ENCODE measurements at regions not wholly inside any gene's neighbourhood (a gene's known extent, or its start where the extent isn't known, plus 50 kb on each side); places are given as distances from the start of the nearest gene placed in this dataset.

DNA sequence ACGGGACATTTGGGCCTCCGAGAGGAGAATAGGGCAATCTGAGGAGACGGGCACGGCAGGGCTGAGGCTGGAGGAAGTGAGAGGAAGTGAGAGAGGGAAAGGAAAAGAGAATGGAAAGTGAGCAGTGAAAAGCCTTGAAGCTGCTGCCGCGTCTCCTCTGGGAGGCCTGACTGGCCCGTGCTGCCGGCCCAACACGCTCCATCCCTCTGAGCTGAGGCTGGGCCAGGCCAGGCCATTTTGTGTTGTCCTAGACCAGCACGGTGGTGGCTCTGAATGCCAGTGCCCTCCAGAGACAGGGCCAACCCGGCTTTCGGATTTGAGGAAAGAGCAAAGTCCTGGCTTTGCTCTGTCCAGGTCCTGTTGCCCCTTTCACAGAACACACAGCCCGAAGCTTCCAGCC is 361.1 kb upstream of the SHH start:
- ATAC-seq (no peak), DNase-seq (no peak)
- Histone ChIP-seq H3K4me3 (ENCODE audit: low read length) (no peak overlapping the region), H3K27ac (ENCODE audit: low read length) (no peak overlapping the region), H3K9me3 (ENCODE audit: control insufficient read depth, insufficient read depth, low read length) (no peaks in the 10 kb centered on the region), H3K4me1 (ENCODE audit: control insufficient read depth, insufficient read depth, low read length) (no peaks in the 10 kb centered on the region), H3K36me3 (ENCODE audit: control insufficient read depth, insufficient read depth, low read length) (no peaks in the 10 kb centered on the region), H3K27me3 (ENCODE audit: control insufficient read depth, insufficient read depth, low read length) (no peaks in the 10 kb centered on the region)
- Mint-ChIP-seq H3K27me3 (ENCODE audit: low read depth in 2 of 2) (peaks cover 0 to 7% of the 10 kb centered on the region in 2 donors), H3K36me3 (no peaks in the 10 kb centered on the region), H3K9me3 (no peaks in the 10 kb centered on the region), H3K4me1 (no peaks in the 10 kb centered on the region), H3K4me3 (no peak overlapping the region), H3K27ac (no peak overlapping the region)
- intact Hi-C loops (cut with micrococcal nuclease): no loop called here
- WGBS (ENCODE audit: insufficient coverage): 60% methylated on average over 12 of the region's 13 CpGs
- TF ChIP-seq, protein P1, sequence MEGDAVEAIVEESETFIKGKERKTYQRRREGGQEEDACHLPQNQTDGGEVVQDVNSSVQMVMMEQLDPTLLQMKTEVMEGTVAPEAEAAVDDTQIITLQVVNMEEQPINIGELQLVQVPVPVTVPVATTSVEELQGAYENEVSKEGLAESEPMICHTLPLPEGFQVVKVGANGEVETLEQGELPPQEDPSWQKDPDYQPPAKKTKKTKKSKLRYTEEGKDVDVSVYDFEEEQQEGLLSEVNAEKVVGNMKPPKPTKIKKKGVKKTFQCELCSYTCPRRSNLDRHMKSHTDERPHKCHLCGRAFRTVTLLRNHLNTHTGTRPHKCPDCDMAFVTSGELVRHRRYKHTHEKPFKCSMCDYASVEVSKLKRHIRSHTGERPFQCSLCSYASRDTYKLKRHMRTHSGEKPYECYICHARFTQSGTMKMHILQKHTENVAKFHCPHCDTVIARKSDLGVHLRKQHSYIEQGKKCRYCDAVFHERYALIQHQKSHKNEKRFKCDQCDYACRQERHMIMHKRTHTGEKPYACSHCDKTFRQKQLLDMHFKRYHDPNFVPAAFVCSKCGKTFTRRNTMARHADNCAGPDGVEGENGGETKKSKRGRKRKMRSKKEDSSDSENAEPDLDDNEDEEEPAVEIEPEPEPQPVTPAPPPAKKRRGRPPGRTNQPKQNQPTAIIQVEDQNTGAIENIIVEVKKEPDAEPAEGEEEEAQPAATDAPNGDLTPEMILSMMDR (IDR thresholded peaks at IDR 0.05): no peak

DNA sequence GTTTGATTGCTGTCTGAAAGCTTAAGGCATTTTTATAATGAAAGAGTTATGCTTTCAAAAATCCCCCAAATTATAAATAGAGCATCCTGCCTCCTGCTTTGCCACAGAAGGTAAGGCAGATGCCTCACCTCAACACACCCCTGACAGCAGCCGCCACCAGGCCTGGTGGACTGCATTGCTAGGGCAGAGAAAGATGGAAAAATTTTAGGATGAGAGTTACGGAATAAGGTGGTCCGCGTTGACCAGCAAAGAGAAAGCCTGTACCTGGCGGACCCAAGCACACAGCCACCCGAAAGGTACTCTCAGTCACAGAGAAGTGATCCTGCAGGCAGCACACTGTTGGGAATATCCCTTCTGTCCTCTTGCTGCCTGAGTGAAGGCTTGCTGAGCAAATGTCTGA is 360.4 kb upstream of the SHH start:
- H3K9me3 Mint-ChIP-seq: no peaks in the 10 kb centered on the region
- H3K9me3 ChIP-seq (ENCODE audit: control insufficient read depth, insufficient read depth, low read length): no peaks in the 10 kb centered on the region
- intact Hi-C loops (cut with micrococcal nuclease): no loop called here
- H3K4me1 ChIP-seq (ENCODE audit: control insufficient read depth, insufficient read depth, low read length): no peaks in the 10 kb centered on the region
- TF ChIP-seq, protein P1 (IDR thresholded peaks at IDR 0.05): no peak
- H3K4me1 Mint-ChIP-seq: no peaks in the 10 kb centered on the region
- H3K36me3 Mint-ChIP-seq: no peaks in the 10 kb centered on the region
- no peaks in the 10 kb centered on the region for H3K27me3 ChIP-seq (ENCODE audit: control insufficient read depth, insufficient read depth, low read length)
- H3K27ac ChIP-seq (ENCODE audit: low read length): no peak overlapping the region
- H3K27ac Mint-ChIP-seq: no peak overlapping the region
- ATAC-seq (no peak), DNase-seq (no peak)
- WGBS (ENCODE audit: insufficient coverage): 78% methylated on average over 5 of the region's 6 CpGs
- no peaks in the 10 kb centered on the region for H3K36me3 ChIP-seq (ENCODE audit: control insufficient read depth, insufficient read depth, low read length)
- H3K27me3 Mint-ChIP-seq (ENCODE audit: low read depth in 2 of 2): peaks cover 0 to 7% of the 10 kb centered on the region in 2 donors
- no peak overlapping the region for H3K4me3 ChIP-seq (ENCODE audit: low read length)
- no peak overlapping the region for H3K4me3 Mint-ChIP-seq

DNA sequence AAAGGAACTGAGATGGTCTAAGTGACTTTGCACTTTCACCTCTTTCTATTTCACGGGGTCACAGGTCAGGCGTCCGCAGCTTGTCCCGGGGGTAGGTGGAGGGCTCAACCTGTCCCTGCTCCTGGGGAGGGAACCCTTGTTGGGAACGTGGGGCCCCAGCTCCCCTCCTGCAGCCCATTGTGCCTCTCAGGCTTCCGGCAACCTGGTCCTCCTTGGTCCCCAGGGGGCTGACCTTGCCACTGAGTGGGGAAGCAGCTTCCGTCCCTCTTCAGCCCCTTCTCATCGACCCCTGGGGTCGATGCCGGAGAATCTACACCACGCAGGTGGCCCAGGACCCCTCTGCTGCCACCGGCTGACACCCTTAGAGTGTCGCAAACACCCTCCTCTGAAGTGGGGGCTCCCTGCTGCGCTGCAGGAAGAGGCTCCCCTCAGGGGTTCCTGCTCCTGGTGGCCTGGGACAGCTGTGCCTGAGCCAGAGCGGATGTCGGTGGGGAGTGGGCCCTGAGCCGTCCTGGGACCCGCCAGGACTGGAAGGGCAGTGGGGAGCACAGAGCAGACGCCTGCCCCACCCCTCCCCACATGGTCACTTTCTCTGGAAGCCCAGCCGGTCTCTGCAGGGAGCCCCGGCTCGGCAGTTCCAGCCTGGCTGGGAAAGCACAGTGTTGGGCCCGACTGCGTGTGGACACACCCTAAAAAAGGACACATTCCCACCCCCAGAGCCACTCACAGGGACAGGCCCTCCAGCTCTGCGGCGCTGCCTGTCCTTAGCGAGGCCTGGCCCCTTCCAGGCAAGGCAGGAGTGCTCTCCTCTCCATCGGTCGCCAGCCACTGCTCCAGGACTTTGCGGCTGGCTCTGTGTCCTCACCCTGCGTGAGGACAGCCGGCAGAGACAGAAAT is 357.5 kb upstream of the SHH start:
- H3K9me3 Mint-ChIP-seq: no peaks in the 10 kb centered on the region
- no peak for DNase-seq
- TF ChIP-seq, protein P1 (IDR thresholded peaks at IDR 0.05): no peak
- H3K36me3 ChIP-seq (ENCODE audit: control insufficient read depth, insufficient read depth, low read length): no peaks in the 10 kb centered on the region
- H3K4me1 ChIP-seq (ENCODE audit: control insufficient read depth, insufficient read depth, low read length): no peaks in the 10 kb centered on the region
- H3K4me3 Mint-ChIP-seq: no peak overlapping the region
- no peak overlapping the region for H3K27ac Mint-ChIP-seq
- no peaks in the 10 kb centered on the region for H3K9me3 ChIP-seq (ENCODE audit: control insufficient read depth, insufficient read depth, low read length)
- H3K27me3 ChIP-seq (ENCODE audit: control insufficient read depth, insufficient read depth, low read length): no peaks in the 10 kb centered on the region
- H3K27ac ChIP-seq (ENCODE audit: low read length): no peak overlapping the region
- no peak for ATAC-seq
- intact Hi-C loops (cut with micrococcal nuclease): no loop called here
- 78% methylated on average over 32 of the region's 32 CpGs for WGBS (ENCODE audit: insufficient coverage)
- no peaks in the 10 kb centered on the region for H3K36me3 Mint-ChIP-seq
- no peak overlapping the region for H3K4me3 ChIP-seq (ENCODE audit: low read length)
- H3K4me1 Mint-ChIP-seq: no peaks in the 10 kb centered on the region
- peaks cover 0 to 7% of the 10 kb centered on the region in 2 donors for H3K27me3 Mint-ChIP-seq (ENCODE audit: low read depth in 2 of 2)

DNA sequence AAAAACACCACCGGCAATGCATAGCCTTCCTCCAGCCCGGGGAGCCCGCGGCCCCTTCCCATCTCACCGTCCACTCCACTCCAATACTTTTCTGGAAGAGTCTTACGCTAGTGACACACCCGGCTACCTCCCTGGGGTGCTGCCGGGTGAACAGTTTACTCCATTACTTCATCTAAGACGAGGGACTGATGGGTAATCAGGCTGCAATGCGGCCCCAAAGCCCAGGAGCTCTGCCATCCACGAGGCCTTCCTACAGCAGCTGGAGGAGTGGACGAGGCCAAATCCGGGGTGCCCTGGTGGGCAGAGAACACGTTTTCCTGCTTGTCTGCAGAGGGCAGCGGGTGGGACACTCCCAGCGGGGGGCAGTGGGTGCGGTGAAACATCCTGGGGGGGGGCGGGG is 356.2 kb upstream of the SHH start:
- no peaks in the 10 kb centered on the region for H3K36me3 Mint-ChIP-seq
- no peak overlapping the region for H3K4me3 ChIP-seq (ENCODE audit: low read length)
- 87% methylated on average over 17 of the region's 18 CpGs for whole genome bisulfite sequencing (ENCODE audit: insufficient coverage)
- H3K9me3 Mint-ChIP-seq: no peaks in the 10 kb centered on the region
- no peak overlapping the region for H3K4me3 Mint-ChIP-seq
- no peak overlapping the region for H3K27ac ChIP-seq (ENCODE audit: low read length)
- TF ChIP-seq, protein P1 (IDR thresholded peaks at IDR 0.05): no peak
- intact Hi-C loops (cut with micrococcal nuclease): no loop called here
- H3K9me3 ChIP-seq (ENCODE audit: control insufficient read depth, insufficient read depth, low read length): no peaks in the 10 kb centered on the region
- no peaks in the 10 kb centered on the region for H3K36me3 ChIP-seq (ENCODE audit: control insufficient read depth, insufficient read depth, low read length)
- no peaks in the 10 kb centered on the region for H3K27me3 ChIP-seq (ENCODE audit: control insufficient read depth, insufficient read depth, low read length)
- no peaks in the 10 kb centered on the region for H3K4me1 Mint-ChIP-seq
- H3K4me1 ChIP-seq (ENCODE audit: control insufficient read depth, insufficient read depth, low read length): no peaks in the 10 kb centered on the region
- H3K27me3 Mint-ChIP-seq (ENCODE audit: low read depth in 2 of 2): peaks cover 0 to 6% of the 10 kb centered on the region in 2 donors
- no peak overlapping the region for H3K27ac Mint-ChIP-seq
- DNase-seq: no peak
- no peak for ATAC-seq

Measured in natural killer cell (primary cell).